GM12892 (cell line): ENCODE measurements at regions not wholly inside any gene's neighbourhood (a gene's known extent, or its start where the extent isn't known, plus 50 kb on each side); places are given as distances from the start of the nearest gene placed in this dataset.
A peak's percentile ranks its signal among the peaks of the same experiment; 100 is the strongest.

Experiments
- DNase-seq: peaks from one replicate; pipeline ENCODE4 v3.0.0; 2011; ENCODE audit not compliant: insufficient read length
- FAIRE-seq: peaks from 2 replicates; lab custom pipeline; 2011; peaks lifted over from hg19 to GRCh38; lab: Jason Lieb, UNC
- POLR2A ChIP-seq: IDR thresholded peaks from 2 replicates; pipeline ENCODE4 v1.6.1; 2011; ENCODE audit warnings: low read depth, low read length, control low read depth
- POLR2AphosphoS5 ChIP-seq: IDR thresholded peaks from 2 replicates; pipeline ENCODE4 v1.6.1; 2011; ENCODE audit warnings: low read depth, low read length, control low read depth
- TAF1 ChIP-seq: IDR thresholded peaks from 2 replicates; pipeline ENCODE4 v1.6.1; 2011; ENCODE audit warnings: low read depth, mild to moderate bottlenecking, control low read depth, low read length, borderline replicate concordance

GRCh38 chr6:87817183-87817582 lies 115.2 kb upstream of the AKIRIN2 start:
- TF ChIP-seq TAF1 (no peak), POLR2AphosphoS5 (no peak), POLR2A (no peak)
- FAIRE-seq (no peak), DNase-seq (no peak)

GRCh38 chr6:87815449-87815848 lies 113.4 kb upstream of the AKIRIN2 start:
- no peak for TF ChIP-seq POLR2AphosphoS5
- DNase-seq (no peak), FAIRE-seq (no peak)

- DNase-seq (no peak), FAIRE-seq (peak; percentile 62)
- TF ChIP-seq POLR2A: no peak
- TF ChIP-seq POLR2AphosphoS5: no peak
- TF ChIP-seq TAF1: no peak
Observed at GRCh38 chr6:87808005-87808757, 106.1 kb upstream of the AKIRIN2 start.

- DNase-seq: peak; percentile 22
- TF ChIP-seq TAF1 (no peak), POLR2A (no peak), POLR2AphosphoS5 (no peak)
- peak; percentile 80 for FAIRE-seq
Observed at GRCh38 chr6:87807475-87807874, 105.4 kb upstream of the AKIRIN2 start.

- DNase-seq (no peak), FAIRE-seq (peak; percentile 71)
- no peak for TF ChIP-seq POLR2AphosphoS5
- TF ChIP-seq TAF1: no peak
Observed at GRCh38 chr6:87806635-87807034, 104.6 kb upstream of the AKIRIN2 start.

- no peak for DNase-seq
- peak; percentile 74 for FAIRE-seq
- no peak for TF ChIP-seq TAF1
- TF ChIP-seq POLR2A: no peak
- TF ChIP-seq POLR2AphosphoS5: no peak
Observed at GRCh38 chr6:87806099-87806498, 104.1 kb upstream of the AKIRIN2 start.

- TF ChIP-seq TAF1: no peak
- TF ChIP-seq POLR2A: no peak
- TF ChIP-seq POLR2AphosphoS5: no peak
- peak; percentile 48 for FAIRE-seq
- DNase-seq: no peak
Observed at GRCh38 chr6:87803791-87804190, 101.8 kb upstream of the AKIRIN2 start.

GRCh38 chr6:87799651-87800050 lies 97.6 kb upstream of the AKIRIN2 start:
- DNase-seq (no peak), FAIRE-seq (peak; percentile 66)
- TF ChIP-seq POLR2A (no peak), POLR2AphosphoS5 (no peak), TAF1 (no peak)

GRCh38 chr6:87798393-87799278 lies 96.6 kb upstream of the AKIRIN2 start:
- TF ChIP-seq POLR2A (no peak), TAF1 (no peak), POLR2AphosphoS5 (no peak)
- peak; percentile 54 for FAIRE-seq

GRCh38 chr6:87794922-87795885 lies 93.2 kb upstream of the AKIRIN2 start:
- DNase-seq (no peak), FAIRE-seq (peak; percentile 76)
- TF ChIP-seq POLR2AphosphoS5: no peak
- no peak for TF ChIP-seq TAF1
- no peak for TF ChIP-seq POLR2A

More at GRCh38 chr6:87798393-87799278, 96.6 kb upstream of the AKIRIN2 start:
- DNase-seq: no peak

GRCh38 chr6:87793315-87793714 lies 91.3 kb upstream of the AKIRIN2 start:
- FAIRE-seq: no peak
- TF ChIP-seq POLR2AphosphoS5 (no peak), TAF1 (no peak), POLR2A (no peak)
- DNase-seq: no peak

GRCh38 chr6:87791982-87792381 lies 89.9 kb upstream of the AKIRIN2 start:
- FAIRE-seq (peak; percentile 5), DNase-seq (no peak)

More at GRCh38 chr6:87791982-87792381, 89.9 kb upstream of the AKIRIN2 start:
- TF ChIP-seq TAF1 (no peak), POLR2AphosphoS5 (no peak), POLR2A (no peak)
